ENCODE measurements at regions not wholly inside any gene's neighbourhood (a gene's known extent, or its start where the extent isn't known, plus 50 kb on each side); places are given as distances from the start of the nearest gene placed in this dataset.

DNA sequence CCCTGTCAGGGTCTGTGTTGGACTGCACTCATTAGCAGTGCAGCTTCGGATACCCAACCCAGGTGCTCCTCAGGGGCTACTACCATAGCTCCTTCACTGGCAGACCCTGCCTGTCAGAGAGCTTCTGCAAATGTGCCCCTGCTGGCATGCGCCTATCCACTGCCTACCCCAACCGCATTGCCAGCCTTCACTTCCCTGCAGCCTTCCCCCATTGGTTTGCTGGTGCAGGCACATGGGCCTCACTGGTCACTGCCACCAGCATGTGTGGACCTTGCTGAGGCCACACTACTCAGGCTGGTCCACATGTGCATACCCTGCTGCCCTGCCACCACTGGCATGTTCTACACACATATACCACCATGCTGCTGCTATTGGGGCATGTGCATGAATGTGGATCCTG, 72.5 kb upstream of the MAGEH1 start:
- TF ChIP-seq, protein P1, sequence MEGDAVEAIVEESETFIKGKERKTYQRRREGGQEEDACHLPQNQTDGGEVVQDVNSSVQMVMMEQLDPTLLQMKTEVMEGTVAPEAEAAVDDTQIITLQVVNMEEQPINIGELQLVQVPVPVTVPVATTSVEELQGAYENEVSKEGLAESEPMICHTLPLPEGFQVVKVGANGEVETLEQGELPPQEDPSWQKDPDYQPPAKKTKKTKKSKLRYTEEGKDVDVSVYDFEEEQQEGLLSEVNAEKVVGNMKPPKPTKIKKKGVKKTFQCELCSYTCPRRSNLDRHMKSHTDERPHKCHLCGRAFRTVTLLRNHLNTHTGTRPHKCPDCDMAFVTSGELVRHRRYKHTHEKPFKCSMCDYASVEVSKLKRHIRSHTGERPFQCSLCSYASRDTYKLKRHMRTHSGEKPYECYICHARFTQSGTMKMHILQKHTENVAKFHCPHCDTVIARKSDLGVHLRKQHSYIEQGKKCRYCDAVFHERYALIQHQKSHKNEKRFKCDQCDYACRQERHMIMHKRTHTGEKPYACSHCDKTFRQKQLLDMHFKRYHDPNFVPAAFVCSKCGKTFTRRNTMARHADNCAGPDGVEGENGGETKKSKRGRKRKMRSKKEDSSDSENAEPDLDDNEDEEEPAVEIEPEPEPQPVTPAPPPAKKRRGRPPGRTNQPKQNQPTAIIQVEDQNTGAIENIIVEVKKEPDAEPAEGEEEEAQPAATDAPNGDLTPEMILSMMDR (IDR thresholded peaks at IDR 0.05), result no peak

DNA sequence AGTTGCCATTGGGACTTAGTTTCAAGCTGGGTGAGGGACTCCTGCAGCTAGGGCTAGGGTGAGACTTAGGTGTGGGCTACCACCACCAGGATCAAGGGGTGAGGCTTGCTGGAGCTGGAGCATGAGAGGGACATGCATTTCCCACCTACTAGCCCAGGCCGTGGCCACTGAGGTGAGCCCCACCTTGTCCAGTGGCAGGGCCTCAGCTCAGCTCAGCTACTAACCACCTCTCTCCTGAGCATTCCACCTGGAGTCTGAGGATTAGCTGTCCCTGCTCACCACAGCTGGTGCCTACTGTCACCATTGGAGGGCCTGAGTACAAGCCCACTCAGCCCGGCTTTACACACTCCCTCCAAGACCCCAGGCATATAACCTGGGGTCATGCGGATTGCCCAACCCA, 62.6 kb upstream of the MAGEH1 start:
- TF ChIP-seq, protein P1 (IDR thresholded peaks at IDR 0.05), result no peak
